B cell (primary cell): ENCODE measurements at regions not wholly inside any gene's neighbourhood (a gene's known extent, or its start where the extent isn't known, plus 50 kb on each side); places are given as distances from the start of the nearest gene placed in this dataset.

Source experiments
- ATAC-seq: fragments of 200-7000 bp; cut with Tn5 transposase; one replicate; pipeline ENCODE4 v1.10.0; 2021; ENCODE audit warnings: low read depth, mild to moderate bottlenecking, moderate number of reproducible peaks, moderate library complexity
- CTCF ChIA-PET: fragments of 350-600 bp; sonication (Branson Sonifier 250); formaldehyde crosslinking; loops from one replicate; lab custom pipeline; 2021; ENCODE audit warnings: antibody characterized with exemption, inconsistent platforms; lab: Charles Lee
- POLR2A ChIA-PET: fragments of 350-600 bp; sonication (Branson Sonifier 250); formaldehyde crosslinking; loops from one replicate; lab custom pipeline; 2021; ENCODE audit warnings: antibody characterized with exemption; lab: Charles Lee
- DNase-seq: peaks from one replicate; pipeline ENCODE4 v3.0.0; 2013
- H2AFZ ChIP-seq: 2 replicates; pipeline ENCODE4 v1.6.1; 2012; ENCODE audit warnings: mild to moderate bottlenecking, low read depth, low read length; ENCODE audit not compliant: insufficient read depth, poor library complexity, severe bottlenecking
- H3K27ac ChIP-seq, 2 donors: 1 replicate in 1 of 2; 2 replicates in 1 of 2; pipeline ENCODE4 v1.5.1; 2012 to 2013; ENCODE audit warnings: low read length in 2 of 2, mild to moderate bottlenecking in 2 of 2, moderate library complexity in 1 of 2
- H3K27me3 ChIP-seq, 4 experiments: fragments of 200-600 bp in 1 of 4; sonication (generic) in 1 of 4; replicated peaks in 1 of 4; 1 replicate in 2 of 4; 2 replicates in 2 of 4; pipeline versions ENCODE4 v1.6.1 to v1.7.0; 2013 to 2016; ENCODE audit warnings: low read length in 3 of 4, mild to moderate bottlenecking in 2 of 4, mixed read lengths in 1 of 4, moderate library complexity in 1 of 4; ENCODE audit not compliant: insufficient read depth in 4 of 4, control insufficient read depth in 3 of 4; ENCODE audit errors: control extremely low read depth in 1 of 4
- H3K36me3 ChIP-seq, 2 experiments: replicated peaks in 1 of 2; 1 replicate in 1 of 2; 2 replicates in 1 of 2; pipeline versions ENCODE4 v1.6.1 to v1.7.1; 2013; ENCODE audit warnings: low read length in 1 of 2; ENCODE audit not compliant: insufficient read depth in 2 of 2, control insufficient read depth in 1 of 2; ENCODE audit errors: control extremely low read depth in 1 of 2, extremely low read depth in 1 of 2
- H3K4me1 ChIP-seq, 2 donors: fragments of 200-600 bp in 1 of 2; sonication (generic) in 1 of 2; 1 replicate in 1 of 2; 2 replicates in 1 of 2; pipeline versions ENCODE4 v1.5.1 to v1.6.1; 2013 to 2017; ENCODE audit warnings: low read length in 2 of 2; ENCODE audit not compliant: control insufficient read depth in 2 of 2, insufficient read depth in 2 of 2
- H3K4me2 ChIP-seq: replicated peaks from 2 replicates; pipeline ENCODE3; 2012; ENCODE audit warnings: mild to moderate bottlenecking, low read depth, low read length; ENCODE audit not compliant: poor library complexity, severe bottlenecking
- H3K4me3 ChIP-seq, 5 experiments: fragments of 200-600 bp in 1 of 5; sonication (generic) in 1 of 5; 1 replicate in 3 of 5; 2 replicates in 2 of 5; pipeline versions ENCODE4 v1.5.1 to v1.7.0; 2011 to 2016; ENCODE audit warnings: low read length in 4 of 5, mild to moderate bottlenecking in 4 of 5, low read depth in 2 of 5, control low read depth in 1 of 5, moderate library complexity in 1 of 5; ENCODE audit not compliant: insufficient read depth in 1 of 5; ENCODE audit errors: control extremely low read depth in 1 of 5, extremely low read depth in 1 of 5
- H3K79me2 ChIP-seq: fragments of 200-600 bp; sonication (generic); one replicate; pipeline ENCODE4 v1.6.0; 2016; ENCODE audit warnings: low read length; ENCODE audit not compliant: control insufficient read depth, insufficient read depth
- H3K9ac ChIP-seq: fragments of 200-600 bp; sonication (generic); 2 replicates; pipeline ENCODE4 v1.6.1; 2017; ENCODE audit warnings: mild to moderate bottlenecking, low read length, moderate library complexity
- H3K9me3 ChIP-seq, 3 donors: one replicate each; pipeline versions ENCODE4 v1.6.1 to v1.7.1; 2013; ENCODE audit warnings: low read length in 2 of 3; ENCODE audit not compliant: control insufficient read depth in 2 of 3, insufficient read depth in 1 of 3; ENCODE audit errors: control extremely low read depth in 1 of 3
- H4K20me1 ChIP-seq: 2 replicates; pipeline ENCODE4 v1.6.0; 2012; ENCODE audit warnings: mild to moderate bottlenecking, low read length; ENCODE audit not compliant: insufficient read depth, control insufficient read depth, poor library complexity, severe bottlenecking
- H3K27ac Mint-ChIP-seq: one replicate; pipeline ENCODE4 v1.8.0; 2021; ENCODE audit warnings: mixed read lengths
- H3K27me3 Mint-ChIP-seq: one replicate; pipeline ENCODE4 v1.8.0; 2021; ENCODE audit warnings: mixed read lengths
- H3K4me1 Mint-ChIP-seq: one replicate; pipeline ENCODE4 v1.8.0; 2021; ENCODE audit warnings: mixed read lengths
- H3K4me3 Mint-ChIP-seq: one replicate; pipeline ENCODE4 v1.8.0; 2021; ENCODE audit warnings: mixed read lengths
- H3K9me3 Mint-ChIP-seq: one replicate; pipeline ENCODE4 v1.8.0; 2022; ENCODE audit warnings: mixed read lengths; ENCODE audit not compliant: insufficient read depth
- CTCF ChIP-seq: fragments of 200-600 bp; IDR thresholded peaks from one replicate; pipeline ENCODE4 v1.8.0; 2022; ENCODE audit warnings: antibody characterized with exemption, mild to moderate bottlenecking
- EZH2 ChIP-seq: IDR thresholded peaks from 2 replicates; pipeline ENCODE4 v1.6.1; 2012; ENCODE audit warnings: borderline replicate concordance, low read depth, mild to moderate bottlenecking, moderate library complexity, low read length; ENCODE audit not compliant: insufficient read depth, poor library complexity, severe bottlenecking
- WGBS: methylation state at CpG from one replicate; pipeline ENCODE4 v1.1.5; 2013; ENCODE audit warnings: missing lambda C conversion rate; ENCODE audit not compliant: insufficient coverage; 5-methylcytosine and 5-hydroxymethylcytosine counted together
- intact Hi-C: fragments of 100-400 bp; cut with micrococcal nuclease; formaldehyde crosslinking; loops from one replicate; pipeline ENCODE4 v1.10.0; 2022

- no peak overlapping the region for H3K4me3 Mint-ChIP-seq
- Histone ChIP-seq H3K9me3 (peaks cover 0 to 4% (median 0%) of the 10 kb centered on the region in 3 donors), H3K4me2 (no peak overlapping the region), H3K4me1 (peaks cover 8 to 10% of the 10 kb centered on the region in 2 donors), H3K36me3 (no peaks in the 10 kb centered on the region), H3K79me2 (no peaks in the 10 kb centered on the region), H2AFZ (no peak overlapping the region), H3K27me3 (no peaks in the 10 kb centered on the region), H3K9ac (no peak overlapping the region), H3K4me3 (no peak overlapping the region), H3K27ac (no peak overlapping the region), H4K20me1 (no peaks in the 10 kb centered on the region)
- TF ChIP-seq CTCF (no peak), EZH2 (no peak)
- H3K27me3 Mint-ChIP-seq, result no peaks in the 10 kb centered on the region
- ATAC-seq, result no peak
- no peaks in the 10 kb centered on the region for H3K9me3 Mint-ChIP-seq
- no peak for DNase-seq
- H3K27ac Mint-ChIP-seq, result no peak overlapping the region
- H3K4me1 Mint-ChIP-seq, result peaks cover 16% of the 10 kb centered on the region
- ChIA-PET POLR2A (no interaction called here), CTCF (no interaction called here)
- intact Hi-C loops, result no loop called here
- no CpG with 5 or more reads among the region's 3 CpGs for WGBS
Measured at GRCh38 chrX:39939678-39940077, 158.1 kb downstream of the BCOR start.

- no peaks in the 10 kb centered on the region for H3K27me3 Mint-ChIP-seq
- H3K9ac ChIP-seq, result no peak overlapping the region
- ChIA-PET POLR2A (no interaction called here), CTCF (no interaction called here)
- peaks cover 7 to 10% of the 10 kb centered on the region in 2 donors for H3K4me1 ChIP-seq
- no peak overlapping the region for H2AFZ ChIP-seq
- no peaks in the 10 kb centered on the region for H3K27me3 ChIP-seq
- peaks cover 0 to 4% (median 0%) of the 10 kb centered on the region in 3 donors for H3K9me3 ChIP-seq
- ATAC-seq (no peak), DNase-seq (no peak)
- H3K9me3 Mint-ChIP-seq, result no peaks in the 10 kb centered on the region
- no peaks in the 10 kb centered on the region for H3K36me3 ChIP-seq
- no peak overlapping the region for H3K4me3 ChIP-seq
- WGBS, result 100% methylated on average over 4 of the region's 6 CpGs
- H3K4me1 Mint-ChIP-seq, result peaks cover 13% of the 10 kb centered on the region
- H4K20me1 ChIP-seq, result no peaks in the 10 kb centered on the region
- H3K27ac ChIP-seq, result no peak overlapping the region
- intact Hi-C loops, result no loop called here
- H3K27ac Mint-ChIP-seq, result no peak overlapping the region
- no peak overlapping the region for H3K4me2 ChIP-seq
- TF ChIP-seq CTCF, result no peak
- no peak for TF ChIP-seq EZH2
- no peak overlapping the region for H3K4me3 Mint-ChIP-seq
- H3K79me2 ChIP-seq, result no peaks in the 10 kb centered on the region
Measured at GRCh38 chrX:39941332-39941920, 156.3 kb downstream of the BCOR start.
